ENCODE measurements at regions not wholly inside any gene's neighbourhood (a gene's known extent, or its start where the extent isn't known, plus 50 kb on each side); places are given as distances from the start of the nearest gene placed in this dataset.

GRCh38 chr11:106467501-106467900, 390.0 kb downstream of the AASDHPPT start:
- H3K4me3 ChIP-seq (ENCODE audit: low read depth, low read length) = no peak overlapping the region
- DNase-seq (ENCODE audit: low read depth) = no peak
- TF ChIP-seq, protein P1, sequence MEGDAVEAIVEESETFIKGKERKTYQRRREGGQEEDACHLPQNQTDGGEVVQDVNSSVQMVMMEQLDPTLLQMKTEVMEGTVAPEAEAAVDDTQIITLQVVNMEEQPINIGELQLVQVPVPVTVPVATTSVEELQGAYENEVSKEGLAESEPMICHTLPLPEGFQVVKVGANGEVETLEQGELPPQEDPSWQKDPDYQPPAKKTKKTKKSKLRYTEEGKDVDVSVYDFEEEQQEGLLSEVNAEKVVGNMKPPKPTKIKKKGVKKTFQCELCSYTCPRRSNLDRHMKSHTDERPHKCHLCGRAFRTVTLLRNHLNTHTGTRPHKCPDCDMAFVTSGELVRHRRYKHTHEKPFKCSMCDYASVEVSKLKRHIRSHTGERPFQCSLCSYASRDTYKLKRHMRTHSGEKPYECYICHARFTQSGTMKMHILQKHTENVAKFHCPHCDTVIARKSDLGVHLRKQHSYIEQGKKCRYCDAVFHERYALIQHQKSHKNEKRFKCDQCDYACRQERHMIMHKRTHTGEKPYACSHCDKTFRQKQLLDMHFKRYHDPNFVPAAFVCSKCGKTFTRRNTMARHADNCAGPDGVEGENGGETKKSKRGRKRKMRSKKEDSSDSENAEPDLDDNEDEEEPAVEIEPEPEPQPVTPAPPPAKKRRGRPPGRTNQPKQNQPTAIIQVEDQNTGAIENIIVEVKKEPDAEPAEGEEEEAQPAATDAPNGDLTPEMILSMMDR (IDR thresholded peaks at IDR 0.05; ENCODE audit: insufficient read depth, low read length) = no peak

- peak; percentile 73 for DNase-seq (ENCODE audit: low read depth)
- TF ChIP-seq, protein P1 (IDR thresholded peaks at IDR 0.05; ENCODE audit: insufficient read depth, low read length) = no peak
- H3K4me3 ChIP-seq (ENCODE audit: low read depth, low read length) = no peak overlapping the region
Measured at GRCh38 chr11:106468086-106468485, 390.6 kb downstream of the AASDHPPT start.

GRCh38 chr11:106468531-106468930, 391.1 kb downstream of the AASDHPPT start:
- DNase-seq (ENCODE audit: low read depth) = no peak
- TF ChIP-seq, protein P1 (IDR thresholded peaks at IDR 0.05; ENCODE audit: insufficient read depth, low read length) = no peak
- H3K4me3 ChIP-seq (ENCODE audit: low read depth, low read length) = no peak overlapping the region

- no peak overlapping the region for H3K4me3 ChIP-seq (ENCODE audit: low read depth, low read length)
- no peak for DNase-seq (ENCODE audit: low read depth)
- TF ChIP-seq, protein P1 (IDR thresholded peaks at IDR 0.05; ENCODE audit: insufficient read depth, low read length) = no peak
Measured at GRCh38 chr11:106470230-106470629, 392.8 kb downstream of the AASDHPPT start.

DNA sequence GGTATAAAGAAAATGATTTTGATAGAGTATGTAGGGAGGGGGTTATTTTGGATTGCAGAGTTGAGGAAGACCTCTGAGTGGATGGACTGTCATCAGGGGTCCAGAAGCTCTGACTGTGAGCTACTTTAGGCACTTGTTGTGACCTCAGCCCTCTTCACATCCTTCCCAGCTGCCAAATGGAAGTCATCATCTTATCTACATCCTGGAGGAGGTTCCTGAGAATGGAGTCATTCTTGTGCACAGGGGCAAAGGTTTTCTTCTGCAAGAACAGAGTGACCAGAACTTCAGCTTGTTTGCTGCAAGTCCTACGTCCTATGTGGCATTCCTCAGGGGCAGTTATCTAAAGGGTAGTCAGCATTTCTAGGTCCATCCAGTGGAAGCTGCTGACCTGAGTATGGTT, 393.8 kb downstream of the AASDHPPT start:
- no peak for DNase-seq (ENCODE audit: low read depth)

DNA sequence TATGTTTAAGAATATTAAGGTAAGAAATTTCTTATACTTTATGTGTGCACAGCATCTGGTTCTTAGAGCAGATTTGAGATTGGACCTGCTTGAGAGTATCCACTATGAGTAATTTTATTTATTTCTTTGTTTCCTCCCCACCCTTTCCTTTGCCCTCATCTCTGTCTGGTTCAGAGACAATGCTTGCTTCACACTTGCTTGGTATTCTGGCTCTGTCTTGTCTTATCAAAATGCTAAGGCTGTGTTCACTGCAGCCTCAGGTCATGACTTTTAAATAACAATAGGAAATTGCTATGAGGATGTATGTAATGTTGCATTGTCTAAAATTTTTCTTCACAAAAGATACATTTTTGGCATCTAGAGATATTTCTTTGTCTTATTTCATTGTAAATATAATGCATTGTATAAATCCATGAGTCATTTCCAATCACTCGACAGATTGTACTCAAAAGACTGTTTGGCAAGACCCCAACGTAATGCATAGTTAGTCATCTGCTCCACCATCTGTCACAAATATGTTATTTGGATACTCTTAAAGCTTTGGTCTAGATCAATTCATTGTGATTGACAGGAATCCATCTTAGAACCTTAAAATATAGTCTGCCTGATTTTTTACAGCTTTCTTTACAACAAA, 395.7 kb downstream of the AASDHPPT start:
- TF ChIP-seq, protein P1 (IDR thresholded peaks at IDR 0.05; ENCODE audit: insufficient read depth, low read length) = no peak
- DNase-seq (ENCODE audit: low read depth) = peak; percentile 62
- H3K4me3 ChIP-seq (ENCODE audit: low read depth, low read length) = no peak overlapping the region

More for the DNA sequence above, 393.8 kb downstream of the AASDHPPT start:
- no peak overlapping the region for H3K4me3 ChIP-seq (ENCODE audit: low read depth, low read length)
- TF ChIP-seq, protein P1 (IDR thresholded peaks at IDR 0.05; ENCODE audit: insufficient read depth, low read length) = no peak

DNA sequence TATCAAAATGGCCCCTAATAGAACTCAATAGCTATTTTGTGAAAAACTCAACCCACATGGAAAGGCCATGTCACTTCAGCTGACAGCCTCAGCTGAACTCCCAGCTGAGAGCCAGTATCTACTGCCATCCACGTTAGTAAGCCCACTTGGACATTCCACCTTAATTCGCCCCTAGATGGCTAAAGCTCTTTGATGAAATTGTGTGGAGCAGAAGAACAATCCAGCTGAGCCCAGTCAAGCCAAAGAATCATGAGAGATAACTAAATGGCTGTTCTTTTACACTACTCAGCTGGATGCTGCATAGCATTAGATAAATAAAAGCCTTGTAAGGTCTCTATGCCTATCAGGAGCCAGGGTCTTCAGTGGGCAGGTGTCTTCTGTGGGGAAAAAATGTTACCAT, 396.8 kb downstream of the AASDHPPT start:
- DNase-seq (ENCODE audit: low read depth) = no peak
- no peak overlapping the region for H3K4me3 ChIP-seq (ENCODE audit: low read depth, low read length)
- TF ChIP-seq, protein P1 (IDR thresholded peaks at IDR 0.05; ENCODE audit: insufficient read depth, low read length) = no peak
